B cell (primary cell): ENCODE measurements at regions not wholly inside any gene's neighbourhood (a gene's known extent, or its start where the extent isn't known, plus 50 kb on each side); places are given as distances from the start of the nearest gene placed in this dataset.

ENCODE experiments used
- ATAC-seq: fragments of 200-7000 bp; cut with Tn5 transposase; one replicate; pipeline ENCODE4 v1.10.0; 2021; ENCODE audit warnings: low read depth, mild to moderate bottlenecking, moderate number of reproducible peaks, moderate library complexity
- CTCF ChIA-PET: fragments of 350-600 bp; sonication (Branson Sonifier 250); formaldehyde crosslinking; loops from one replicate; lab custom pipeline; 2021; ENCODE audit warnings: antibody characterized with exemption, inconsistent platforms; lab: Charles Lee
- POLR2A ChIA-PET: fragments of 350-600 bp; sonication (Branson Sonifier 250); formaldehyde crosslinking; loops from one replicate; lab custom pipeline; 2021; ENCODE audit warnings: antibody characterized with exemption; lab: Charles Lee
- DNase-seq: peaks from one replicate; pipeline ENCODE4 v3.0.0; 2013
- H2AFZ ChIP-seq: 2 replicates; pipeline ENCODE4 v1.6.1; 2012; ENCODE audit warnings: mild to moderate bottlenecking, low read depth, low read length; ENCODE audit not compliant: insufficient read depth, poor library complexity, severe bottlenecking
- H3K27ac ChIP-seq, 2 donors: 1 replicate in 1 of 2; 2 replicates in 1 of 2; pipeline ENCODE4 v1.5.1; 2012 to 2013; ENCODE audit warnings: low read length in 2 of 2, mild to moderate bottlenecking in 2 of 2, moderate library complexity in 1 of 2
- H3K27me3 ChIP-seq, 4 experiments: fragments of 200-600 bp in 1 of 4; sonication (generic) in 1 of 4; replicated peaks in 1 of 4; 1 replicate in 2 of 4; 2 replicates in 2 of 4; pipeline versions ENCODE4 v1.6.1 to v1.7.0; 2013 to 2016; ENCODE audit warnings: low read length in 3 of 4, mild to moderate bottlenecking in 2 of 4, mixed read lengths in 1 of 4, moderate library complexity in 1 of 4; ENCODE audit not compliant: insufficient read depth in 4 of 4, control insufficient read depth in 3 of 4; ENCODE audit errors: control extremely low read depth in 1 of 4
- H3K36me3 ChIP-seq, 2 experiments: replicated peaks in 1 of 2; 1 replicate in 1 of 2; 2 replicates in 1 of 2; pipeline versions ENCODE4 v1.6.1 to v1.7.1; 2013; ENCODE audit warnings: low read length in 1 of 2; ENCODE audit not compliant: insufficient read depth in 2 of 2, control insufficient read depth in 1 of 2; ENCODE audit errors: control extremely low read depth in 1 of 2, extremely low read depth in 1 of 2
- H3K4me1 ChIP-seq, 2 donors: fragments of 200-600 bp in 1 of 2; sonication (generic) in 1 of 2; 1 replicate in 1 of 2; 2 replicates in 1 of 2; pipeline versions ENCODE4 v1.5.1 to v1.6.1; 2013 to 2017; ENCODE audit warnings: low read length in 2 of 2; ENCODE audit not compliant: control insufficient read depth in 2 of 2, insufficient read depth in 2 of 2
- H3K4me2 ChIP-seq: replicated peaks from 2 replicates; pipeline ENCODE3; 2012; ENCODE audit warnings: mild to moderate bottlenecking, low read depth, low read length; ENCODE audit not compliant: poor library complexity, severe bottlenecking
- H3K4me3 ChIP-seq, 5 experiments: fragments of 200-600 bp in 1 of 5; sonication (generic) in 1 of 5; 1 replicate in 3 of 5; 2 replicates in 2 of 5; pipeline versions ENCODE4 v1.5.1 to v1.7.0; 2011 to 2016; ENCODE audit warnings: low read length in 4 of 5, mild to moderate bottlenecking in 4 of 5, low read depth in 2 of 5, control low read depth in 1 of 5, moderate library complexity in 1 of 5; ENCODE audit not compliant: insufficient read depth in 1 of 5; ENCODE audit errors: control extremely low read depth in 1 of 5, extremely low read depth in 1 of 5
- H3K79me2 ChIP-seq: fragments of 200-600 bp; sonication (generic); one replicate; pipeline ENCODE4 v1.6.0; 2016; ENCODE audit warnings: low read length; ENCODE audit not compliant: control insufficient read depth, insufficient read depth
- H3K9ac ChIP-seq: fragments of 200-600 bp; sonication (generic); 2 replicates; pipeline ENCODE4 v1.6.1; 2017; ENCODE audit warnings: mild to moderate bottlenecking, low read length, moderate library complexity
- H3K9me3 ChIP-seq, 3 donors: one replicate each; pipeline versions ENCODE4 v1.6.1 to v1.7.1; 2013; ENCODE audit warnings: low read length in 2 of 3; ENCODE audit not compliant: control insufficient read depth in 2 of 3, insufficient read depth in 1 of 3; ENCODE audit errors: control extremely low read depth in 1 of 3
- H4K20me1 ChIP-seq: 2 replicates; pipeline ENCODE4 v1.6.0; 2012; ENCODE audit warnings: mild to moderate bottlenecking, low read length; ENCODE audit not compliant: insufficient read depth, control insufficient read depth, poor library complexity, severe bottlenecking
- H3K27ac Mint-ChIP-seq: one replicate; pipeline ENCODE4 v1.8.0; 2021; ENCODE audit warnings: mixed read lengths
- H3K27me3 Mint-ChIP-seq: one replicate; pipeline ENCODE4 v1.8.0; 2021; ENCODE audit warnings: mixed read lengths
- H3K4me1 Mint-ChIP-seq: one replicate; pipeline ENCODE4 v1.8.0; 2021; ENCODE audit warnings: mixed read lengths
- H3K4me3 Mint-ChIP-seq: one replicate; pipeline ENCODE4 v1.8.0; 2021; ENCODE audit warnings: mixed read lengths
- H3K9me3 Mint-ChIP-seq: one replicate; pipeline ENCODE4 v1.8.0; 2022; ENCODE audit warnings: mixed read lengths; ENCODE audit not compliant: insufficient read depth
- CTCF ChIP-seq: fragments of 200-600 bp; IDR thresholded peaks from one replicate; pipeline ENCODE4 v1.8.0; 2022; ENCODE audit warnings: antibody characterized with exemption, mild to moderate bottlenecking
- EZH2 ChIP-seq: IDR thresholded peaks from 2 replicates; pipeline ENCODE4 v1.6.1; 2012; ENCODE audit warnings: borderline replicate concordance, low read depth, mild to moderate bottlenecking, moderate library complexity, low read length; ENCODE audit not compliant: insufficient read depth, poor library complexity, severe bottlenecking
- WGBS: methylation state at CpG from one replicate; pipeline ENCODE4 v1.1.5; 2013; ENCODE audit warnings: missing lambda C conversion rate; ENCODE audit not compliant: insufficient coverage; 5-methylcytosine and 5-hydroxymethylcytosine counted together
- intact Hi-C: fragments of 100-400 bp; cut with micrococcal nuclease; formaldehyde crosslinking; loops from one replicate; pipeline ENCODE4 v1.10.0; 2022

- no peak overlapping the region for H2AFZ ChIP-seq
- H3K36me3 ChIP-seq = no peaks in the 10 kb centered on the region
- DNase-seq (no peak), ATAC-seq (no peak)
- H3K4me2 ChIP-seq = no peak overlapping the region
- H3K27me3 ChIP-seq = no peaks in the 10 kb centered on the region
- CTCF ChIA-PET = interaction anchor here (0.7 to 1.4 kb wide), 2 partner anchors 28 to 1162 kb away, joined by 3 to 4 read pairs; no protein-coding TSS in a partner anchor
- H3K4me1 ChIP-seq = no peaks in the 10 kb centered on the region
- Mint-ChIP-seq H3K4me1 (no peaks in the 10 kb centered on the region), H3K27me3 (no peaks in the 10 kb centered on the region), H3K4me3 (no peak overlapping the region), H3K27ac (no peak overlapping the region), H3K9me3 (no peaks in the 10 kb centered on the region)
- no peaks in the 10 kb centered on the region for H4K20me1 ChIP-seq
- intact Hi-C loops = no loop called here
- no peaks in the 10 kb centered on the region for H3K9me3 ChIP-seq
- H3K9ac ChIP-seq = no peak overlapping the region
- TF ChIP-seq CTCF (no peak), EZH2 (no peak)
- no CpG with 5 or more reads among the region's 4 CpGs for WGBS
- H3K79me2 ChIP-seq = no peaks in the 10 kb centered on the region
- no peak overlapping the region for H3K4me3 ChIP-seq
- H3K27ac ChIP-seq = no peak overlapping the region
- POLR2A ChIA-PET = no interaction called here
Measured at GRCh38 chr1:113014508-113014907, 58.5 kb upstream of the LRIG2 start.

GRCh38 chr1:113018911-113019310 is 54.1 kb upstream of the LRIG2 start:
- no peak overlapping the region for H3K4me2 ChIP-seq
- no peaks in the 10 kb centered on the region for H3K9me3 Mint-ChIP-seq
- intact Hi-C loops = no loop called here

More at GRCh38 chr1:113018911-113019310, 54.1 kb upstream of the LRIG2 start:
- ATAC-seq (no peak), DNase-seq (no peak)
- Histone ChIP-seq H3K27ac (no peak overlapping the region), H3K9ac (no peak overlapping the region), H3K4me1 (no peaks in the 10 kb centered on the region), H2AFZ (no peak overlapping the region), H4K20me1 (no peaks in the 10 kb centered on the region), H3K4me3 (no peak overlapping the region), H3K36me3 (no peaks in the 10 kb centered on the region), H3K27me3 (no peaks in the 10 kb centered on the region), H3K9me3 (no peaks in the 10 kb centered on the region), H3K79me2 (no peaks in the 10 kb centered on the region)
- Mint-ChIP-seq H3K4me3 (no peak overlapping the region), H3K4me1 (no peaks in the 10 kb centered on the region), H3K27ac (no peak overlapping the region), H3K27me3 (no peaks in the 10 kb centered on the region)
- WGBS = 100% methylated on average over 1 of the region's 1 CpG
- POLR2A ChIA-PET = no interaction called here
- TF ChIP-seq EZH2 = no peak
- TF ChIP-seq CTCF = no peak
- CTCF ChIA-PET = no interaction called here
